ENCODE measurements at regions not wholly inside any gene's neighbourhood (a gene's known extent, or its start where the extent isn't known, plus 50 kb on each side); places are given as distances from the start of the nearest gene placed in this dataset.

GRCh38 chr5:20105915-20106314 is 117.9 kb upstream of the CDH18 start:
- TF ChIP-seq ARNT (IDR thresholded peaks at IDR 0.05) (no peak), FOXA1 (IDR thresholded peaks at IDR 0.05) (no peak), PKNOX1 (IDR thresholded peaks at IDR 0.05) (no peak), TARDBP (IDR thresholded peaks at IDR 0.05) (no peak), CTBP1 (IDR thresholded peaks at IDR 0.05; ENCODE audit: borderline replicate concordance) (no peak), L3MBTL2 (conservative IDR thresholded peaks at IDR 0.05) (no peak), SUZ12 (IDR thresholded peaks at IDR 0.05) (no peak), ZNF384 (IDR thresholded peaks at IDR 0.05) (no peak), BHLHE40 (IDR thresholded peaks at IDR 0.05; ENCODE audit: borderline replicate concordance) (no peak)
